HK-2 (cell line): ENCODE measurements at regions not wholly inside any gene's neighbourhood (a gene's known extent, or its start where the extent isn't known, plus 50 kb on each side); places are given as distances from the start of the nearest gene placed in this dataset.
"Not testable (repeated sequence)": the region's sequence is repeated elsewhere in the genome, so short reads cannot be mapped to it uniquely, and the experiment has no call there.

Experiments used
- DNase-seq: peaks from one replicate; pipeline ENCODE4 v3.0.0-alpha.2; 2018; ENCODE audit not compliant: unreplicated experiment

DNA sequence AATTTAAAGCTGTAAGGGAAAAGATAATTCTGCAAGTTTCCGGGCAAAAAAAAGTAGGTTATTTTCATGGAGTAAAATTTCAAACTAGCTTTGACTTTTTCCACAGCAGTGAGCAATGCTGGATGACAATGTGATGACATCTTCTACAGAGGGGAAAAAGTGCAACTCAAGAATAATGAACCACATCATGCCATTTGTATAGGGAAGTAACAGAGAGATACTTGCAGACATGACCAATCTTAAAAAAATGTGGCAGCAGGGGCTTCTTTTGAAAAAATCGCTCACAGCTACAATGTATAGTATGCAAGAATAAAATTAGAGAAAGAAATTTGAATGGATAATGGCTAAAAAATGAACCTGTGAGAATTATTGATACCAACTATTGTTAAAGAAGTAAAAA, 115.5 kb downstream of the DHRS2 start:
- no peak for DNase-seq

DNA sequence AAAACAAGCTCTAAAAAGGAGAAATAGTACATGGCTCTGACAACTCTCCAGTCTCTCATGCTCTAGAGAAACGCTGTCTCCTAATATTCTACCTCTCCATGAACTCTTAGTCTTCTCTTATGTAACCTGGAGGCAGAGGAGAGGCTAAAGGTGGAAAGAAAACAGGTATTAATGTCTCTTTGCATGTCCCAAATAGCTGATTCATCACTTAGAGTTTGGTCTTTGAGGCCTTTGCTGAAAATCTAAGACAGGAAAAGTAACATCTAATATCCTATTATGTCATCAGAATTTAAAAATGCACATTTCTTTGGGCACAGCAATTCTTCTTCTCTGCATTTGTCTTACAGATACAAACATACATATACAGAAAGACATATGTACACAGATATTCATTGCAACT, 127.2 kb downstream of the DHRS2 start:
- no peak for DNase-seq

DNA sequence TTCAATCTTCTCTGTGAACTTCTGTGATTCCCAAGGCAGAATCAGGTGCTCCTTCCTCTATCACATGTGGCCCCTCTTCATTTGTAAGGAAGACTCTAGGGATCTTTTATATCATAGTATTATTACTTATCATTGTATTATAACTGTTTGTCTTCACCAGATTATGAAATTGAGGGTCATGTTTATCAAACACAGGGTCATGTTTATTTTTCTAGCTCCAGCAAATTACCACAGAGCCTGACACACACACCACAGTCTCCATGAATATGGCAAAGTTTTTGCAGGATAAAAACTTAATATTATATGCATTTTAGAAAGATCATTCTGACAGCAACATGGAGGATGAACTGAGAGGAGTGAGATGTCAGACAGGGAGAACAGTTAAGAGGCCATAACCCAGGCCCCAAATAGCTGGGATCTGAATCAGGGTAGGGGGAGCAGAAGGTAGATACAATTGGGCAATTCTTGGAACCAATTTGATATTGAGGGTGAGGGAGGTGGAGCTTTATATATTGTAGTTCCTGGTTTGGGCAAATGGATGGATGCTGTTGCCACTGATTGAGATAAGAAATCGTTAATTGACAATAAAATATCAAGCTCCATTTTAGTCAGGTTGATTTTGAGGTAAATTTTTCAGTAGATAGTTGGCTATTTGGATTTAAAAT, 130.7 kb downstream of the DHRS2 start:
- DNase-seq, result no peak

DNA sequence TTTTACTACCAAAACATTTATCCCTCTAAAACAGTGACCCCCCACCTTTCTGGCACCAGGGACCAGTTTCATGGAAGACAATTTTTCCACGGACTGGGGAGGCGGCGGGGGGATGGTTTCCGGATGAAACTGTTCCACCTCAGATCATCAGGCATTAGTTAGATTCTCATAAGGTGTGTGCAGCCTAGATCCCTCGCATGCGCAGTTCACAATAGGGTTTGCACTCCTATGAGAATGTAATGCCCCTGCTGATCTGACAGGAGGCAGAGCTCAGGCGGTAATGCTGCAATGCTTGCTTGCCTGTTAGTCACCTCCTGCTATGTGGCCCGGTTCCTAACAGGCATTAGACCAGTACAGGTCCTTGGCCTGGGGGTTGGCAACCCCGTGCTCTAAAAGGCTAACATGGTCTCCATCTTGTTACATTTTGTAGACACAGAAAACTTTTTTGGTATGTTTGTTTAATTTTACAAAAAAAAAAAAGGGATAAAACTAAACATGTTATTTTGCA, 133.1 kb downstream of the DHRS2 start:
- not testable (repeated sequence) for DNase-seq

DNA sequence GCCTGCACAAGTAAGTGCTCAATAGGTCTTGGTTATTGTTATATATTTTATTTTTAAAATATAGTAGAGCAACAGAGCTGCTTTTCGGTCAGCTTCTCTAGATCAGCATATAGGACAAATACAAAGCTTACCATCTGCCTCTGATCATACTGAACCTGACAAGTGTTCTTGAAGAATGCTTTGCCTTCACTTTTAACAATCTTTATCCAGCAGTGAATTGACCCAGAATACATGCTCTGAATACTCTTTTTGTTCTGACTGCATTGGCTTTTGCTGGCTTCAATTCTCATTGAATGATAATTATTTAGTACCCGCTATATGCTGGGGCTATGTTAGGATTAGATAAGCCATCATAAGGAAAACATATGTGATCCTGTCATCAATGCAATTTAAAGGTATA, 137.8 kb downstream of the DHRS2 start:
- no peak for DNase-seq

DNA sequence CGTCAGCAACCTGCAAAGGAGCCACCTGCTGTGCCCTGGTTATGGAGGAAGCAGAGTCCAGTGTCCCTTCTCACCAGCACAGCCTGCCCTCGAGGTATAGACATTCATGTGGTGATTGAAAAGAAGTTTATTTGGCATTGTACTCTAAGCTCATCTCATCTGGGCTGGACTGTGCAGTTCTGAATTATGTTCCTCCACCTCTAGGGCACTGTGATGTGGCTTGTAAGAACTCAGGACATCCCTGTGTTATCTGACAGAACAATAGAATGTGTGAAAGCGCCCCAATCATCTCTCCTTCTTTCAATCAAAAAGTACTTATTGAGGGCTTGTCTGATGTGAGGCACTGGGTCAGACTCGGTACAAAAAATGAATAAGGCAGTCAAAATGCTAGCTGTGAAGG, 140.1 kb downstream of the DHRS2 start:
- DNase-seq, result no peak

DNA sequence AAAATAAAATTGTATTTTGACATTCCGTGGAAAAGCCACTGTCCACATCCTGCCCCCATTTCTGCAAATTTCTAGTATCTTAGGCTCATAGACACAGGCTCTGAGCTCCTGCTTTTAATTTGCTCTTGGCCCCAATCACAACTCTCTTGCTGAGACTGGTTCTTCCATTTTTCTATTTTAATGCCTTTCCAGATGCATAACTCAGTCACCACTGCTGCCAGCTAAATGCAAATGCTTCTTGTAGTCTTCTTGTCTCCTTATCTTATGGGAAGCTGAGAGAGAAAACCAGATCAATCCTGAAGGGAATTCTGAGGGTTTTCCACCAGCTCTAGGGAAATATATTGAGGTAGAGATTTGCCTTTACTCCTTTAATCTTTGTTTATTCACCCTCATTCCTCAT, 149.0 kb downstream of the DHRS2 start:
- DNase-seq, result no peak

DNA sequence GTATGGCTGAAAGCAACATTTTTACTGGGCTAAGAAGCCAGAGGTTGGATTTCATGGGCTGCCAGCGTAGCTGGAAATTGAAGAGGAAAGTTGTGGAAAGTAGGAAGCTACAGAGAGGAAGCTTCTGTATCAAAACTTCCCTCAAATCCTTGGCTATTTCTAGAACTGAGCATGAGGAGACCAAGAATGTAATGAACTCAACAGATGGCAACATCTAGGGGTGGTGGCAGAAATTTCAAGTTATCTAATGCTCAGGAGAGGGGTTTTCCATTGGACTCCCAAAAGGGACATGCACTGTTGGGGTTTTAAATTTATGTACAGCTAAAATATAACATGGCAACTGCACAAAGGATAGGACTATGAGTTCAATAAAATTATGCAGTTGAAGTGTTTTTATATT, 151.3 kb downstream of the DHRS2 start:
- no peak for DNase-seq

DNA sequence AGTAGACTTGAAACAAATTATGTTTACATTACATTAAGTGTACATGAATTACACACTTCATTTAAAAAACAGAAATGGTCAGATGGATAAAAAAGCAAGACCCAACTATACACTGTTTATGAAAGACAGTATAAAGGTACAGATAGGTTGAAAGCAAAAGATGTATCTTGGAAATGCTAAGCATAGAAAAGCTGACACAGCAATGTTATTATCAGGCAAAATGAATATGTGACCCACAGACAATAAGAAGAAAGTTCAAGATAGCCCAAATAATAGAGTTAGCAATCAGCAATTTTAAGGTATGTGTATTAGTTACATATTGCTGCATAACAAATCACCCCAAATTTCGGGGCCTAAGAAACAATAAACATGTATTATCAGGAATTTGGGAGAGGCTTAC, 153.5 kb downstream of the DHRS2 start:
- DNase-seq, result no peak

DNA sequence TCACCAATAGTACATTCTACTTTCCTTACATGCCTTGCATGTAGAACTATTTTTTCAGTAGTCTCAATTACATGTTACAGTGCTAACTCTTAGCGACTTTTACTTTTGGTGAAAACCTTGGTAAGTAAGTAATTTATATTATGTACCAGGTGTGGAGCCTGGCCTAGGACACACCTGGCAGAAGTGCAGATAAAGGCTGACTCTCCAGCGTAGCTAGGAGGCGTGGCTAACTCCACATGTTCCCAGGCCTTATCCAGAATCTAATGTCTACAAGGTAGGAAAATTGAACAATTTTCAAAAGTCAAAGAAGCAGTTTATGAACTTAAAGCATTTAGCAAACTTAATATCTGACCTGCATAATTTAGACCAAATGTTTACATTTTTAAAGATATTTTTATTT, 157.4 kb downstream of the DHRS2 start:
- no peak for DNase-seq

DNA sequence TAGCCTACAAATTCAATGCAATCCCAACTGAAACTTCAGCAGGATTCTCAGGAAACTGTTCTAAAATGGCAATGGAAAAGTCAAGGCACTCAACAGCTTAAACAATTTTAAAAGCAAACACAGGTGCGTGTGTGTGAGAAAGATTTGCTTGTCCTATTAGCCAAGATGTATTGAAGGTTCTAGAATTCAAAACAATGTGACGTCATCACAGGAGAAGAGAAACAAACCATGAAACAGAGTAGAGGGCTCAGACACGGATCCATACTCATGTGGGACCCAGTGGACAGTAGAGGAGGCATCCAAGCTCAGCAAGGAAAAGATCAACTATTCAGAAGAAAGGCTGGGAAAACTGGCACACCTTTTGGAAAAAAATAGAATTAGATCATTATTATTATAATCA, 152.8 kb upstream of the DHRS4 start:
- DNase-seq, result no peak

DNA sequence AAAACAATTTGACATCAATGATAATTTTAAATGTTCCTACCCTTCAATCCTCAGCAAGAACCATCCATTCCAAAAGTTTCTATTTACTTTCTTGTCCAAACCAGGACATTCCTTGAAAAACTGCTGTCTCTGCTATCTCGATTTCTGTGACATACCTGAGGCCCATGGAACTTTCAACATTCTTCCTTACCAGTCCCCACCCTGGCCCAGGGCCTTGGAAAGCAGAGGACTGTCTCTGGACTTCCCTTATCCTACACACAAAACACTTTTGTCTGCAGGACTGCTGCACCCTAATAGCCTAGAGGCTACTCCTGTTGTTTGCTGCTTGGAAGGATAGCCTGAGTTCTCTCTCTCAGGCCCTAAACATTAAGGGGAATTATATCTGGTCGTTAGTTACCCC, 151.8 kb upstream of the DHRS4 start:
- DNase-seq, result no peak

DNA sequence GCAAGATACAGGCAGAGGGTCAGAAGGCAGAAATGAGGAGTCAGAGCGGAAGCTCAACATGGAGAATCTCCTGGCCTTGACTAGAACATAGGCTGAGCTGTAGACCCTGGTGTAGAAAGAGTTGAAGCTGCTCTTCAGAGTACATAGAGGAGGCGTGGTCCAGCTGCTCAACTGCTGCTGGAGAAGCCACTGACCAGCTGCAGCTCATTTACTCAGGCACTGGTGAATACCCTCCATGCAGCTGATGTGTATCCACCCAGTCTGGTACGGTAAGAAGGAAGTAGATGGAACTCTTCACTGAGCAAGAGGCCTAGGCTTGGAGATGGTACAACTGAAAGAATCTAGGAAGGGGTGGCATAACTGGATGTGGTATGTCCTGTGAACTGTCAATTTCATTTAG, 148.8 kb upstream of the DHRS4 start:
- DNase-seq, result no peak

DNA sequence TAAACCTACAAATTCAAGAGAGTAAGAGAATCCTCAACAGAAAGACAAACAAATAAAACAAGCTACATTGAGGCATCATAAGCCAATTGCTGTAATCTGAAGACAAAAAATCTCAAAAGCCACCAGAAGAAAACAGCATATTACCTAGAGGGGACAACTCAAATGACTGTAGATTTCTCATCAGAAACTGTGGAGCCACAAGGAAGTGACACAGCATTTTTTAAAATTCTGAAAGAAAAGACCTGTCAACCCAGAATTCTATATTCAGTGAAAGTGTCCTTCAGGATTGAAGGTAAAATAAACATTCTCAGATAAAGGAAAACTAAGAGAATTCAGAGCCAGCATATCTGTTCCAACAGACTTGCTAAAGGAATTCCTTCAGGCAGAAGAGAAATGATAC, 147.8 kb upstream of the DHRS4 start:
- DNase-seq, result no peak

DNA sequence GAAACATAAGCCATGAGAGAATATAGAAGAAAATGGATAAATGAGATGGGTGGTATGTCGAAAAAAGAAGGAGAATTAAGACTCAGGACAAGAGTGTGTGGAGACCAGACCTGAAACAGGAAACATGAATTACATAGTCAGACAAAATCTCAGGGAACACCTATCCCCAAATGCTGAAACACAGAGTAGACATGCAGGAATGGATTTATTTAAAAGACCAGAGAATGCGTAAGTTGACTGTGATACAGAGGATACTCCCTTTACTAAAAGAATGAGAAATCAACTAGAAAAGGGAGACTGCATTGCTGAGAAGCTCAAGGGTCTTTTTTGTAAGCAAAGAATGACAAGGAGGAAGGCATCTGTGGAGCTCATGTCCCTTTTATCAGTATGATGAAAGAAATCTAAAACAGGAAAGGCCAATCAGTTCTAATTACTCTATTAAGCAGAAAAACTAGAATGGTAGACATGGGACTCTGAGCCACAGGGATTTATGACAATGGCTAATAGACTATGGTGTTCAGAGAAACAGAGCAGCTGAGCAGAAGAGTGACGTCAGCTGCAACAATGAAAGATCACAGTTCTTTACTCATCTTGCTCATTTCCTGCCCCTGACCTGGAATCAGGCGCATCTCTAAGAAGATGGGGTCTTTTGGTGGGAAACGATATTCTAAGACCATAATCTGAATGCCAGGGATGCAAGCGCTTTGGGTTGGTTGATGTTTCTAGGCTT, 138.9 kb upstream of the DHRS4 start:
- no peak for DNase-seq

DNA sequence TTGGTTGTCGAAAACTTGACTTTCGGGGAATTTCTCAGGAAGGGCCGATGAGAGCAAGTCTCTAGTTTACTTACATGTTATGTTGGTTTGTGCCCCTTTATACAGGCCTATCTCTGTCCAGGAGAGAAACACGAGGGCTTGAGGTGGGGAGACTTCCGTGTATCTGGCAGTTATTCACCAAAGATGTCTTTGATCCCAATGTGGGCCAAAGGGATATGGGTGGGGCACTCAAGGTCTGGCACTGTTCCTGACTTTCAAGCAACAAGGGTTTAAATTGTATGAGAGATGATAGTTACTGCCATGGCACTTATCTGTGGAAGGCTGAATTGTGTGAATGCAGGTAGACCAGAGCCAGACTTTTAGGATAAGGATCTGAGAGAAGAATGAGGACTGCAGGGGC, 137.2 kb upstream of the DHRS4 start:
- no peak for DNase-seq

DNA sequence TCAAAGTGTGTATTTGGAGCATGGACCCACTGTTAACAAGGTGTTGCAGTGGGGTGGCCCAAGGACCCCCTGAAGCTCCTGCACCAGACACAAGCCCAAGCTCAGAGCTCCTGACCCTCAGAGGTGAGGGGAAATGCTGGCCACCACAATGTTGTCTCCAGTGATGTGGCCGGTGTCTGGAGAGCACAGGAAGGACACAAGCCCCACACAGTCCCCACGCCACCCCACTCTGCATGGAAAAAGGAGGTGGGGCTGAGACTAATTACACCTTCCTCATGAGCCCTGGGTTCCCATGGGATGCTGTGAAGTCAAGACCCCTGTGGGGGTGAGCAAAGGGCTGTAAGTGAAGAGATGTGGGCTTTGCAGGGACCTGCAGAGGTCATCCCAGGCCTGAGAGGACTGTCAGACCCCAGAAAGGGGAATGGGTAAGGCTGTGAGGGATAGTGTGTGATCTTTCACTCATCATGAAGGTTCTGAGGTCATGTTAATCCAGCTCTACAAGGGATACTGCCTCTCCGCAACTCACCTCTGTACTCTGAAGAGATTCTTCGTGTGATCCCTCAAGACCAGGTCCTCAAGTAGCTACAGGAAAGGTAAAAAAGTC, 136.3 kb upstream of the DHRS4 start:
- no peak for DNase-seq

DNA sequence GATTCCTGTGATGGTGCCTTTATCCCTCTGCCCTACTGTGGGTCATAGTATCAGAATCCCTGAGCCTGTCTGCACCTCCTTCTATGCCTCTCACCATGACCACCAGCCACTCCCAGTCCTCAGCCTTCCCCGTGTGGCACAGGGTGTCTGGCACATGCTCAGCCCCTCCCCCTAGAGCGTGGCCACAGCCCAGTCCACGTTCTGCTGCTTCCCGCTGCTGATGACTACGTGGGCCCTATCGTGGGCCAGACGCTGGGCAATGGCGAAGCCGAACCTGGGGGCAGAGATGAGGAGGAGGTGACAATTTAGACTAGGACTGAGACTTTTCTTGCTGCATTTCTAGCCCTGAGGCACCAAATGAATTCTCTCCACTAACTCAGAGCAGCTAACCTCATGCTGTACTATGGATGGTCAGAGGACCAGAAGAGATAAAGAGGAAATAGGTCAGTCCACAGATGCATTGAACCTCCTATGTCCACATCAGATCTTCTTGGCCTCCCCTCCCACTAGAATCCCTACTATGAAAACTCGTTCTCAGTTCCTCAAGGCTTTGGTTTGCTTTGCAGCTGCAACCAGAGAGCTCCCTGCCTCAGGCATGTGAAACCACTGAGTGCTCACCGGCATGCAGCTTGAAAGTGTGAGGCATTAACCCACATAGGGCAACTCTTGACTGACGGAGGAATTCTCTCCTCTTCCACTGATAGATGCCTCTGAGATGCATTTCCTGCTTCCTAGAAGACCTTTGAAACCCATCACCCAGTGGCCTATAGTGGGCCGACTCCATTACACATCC, 126.3 kb upstream of the DHRS4 start:
- DNase-seq, result peak; percentile 4

DNA sequence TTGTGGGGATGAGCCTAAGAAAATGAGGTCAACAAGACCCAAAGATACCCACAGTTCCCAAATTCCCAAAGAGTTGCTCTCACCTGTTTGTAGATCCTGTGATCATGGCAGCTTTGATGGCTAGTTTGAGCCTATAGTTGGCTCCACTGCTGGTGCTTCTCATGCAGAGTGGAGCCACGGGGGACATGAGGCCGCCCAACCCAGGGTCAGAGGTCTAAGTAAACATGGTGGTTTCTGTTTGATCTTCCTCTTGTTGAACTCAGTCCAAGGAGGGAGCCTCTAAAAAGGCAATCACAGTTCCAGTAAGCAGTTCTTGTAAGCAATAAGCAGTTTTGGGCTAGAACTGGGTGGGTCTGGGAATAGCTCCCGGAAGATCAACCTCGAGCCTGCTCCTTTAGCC, 125.6 kb upstream of the DHRS4 start:
- DNase-seq, result no peak

DNA sequence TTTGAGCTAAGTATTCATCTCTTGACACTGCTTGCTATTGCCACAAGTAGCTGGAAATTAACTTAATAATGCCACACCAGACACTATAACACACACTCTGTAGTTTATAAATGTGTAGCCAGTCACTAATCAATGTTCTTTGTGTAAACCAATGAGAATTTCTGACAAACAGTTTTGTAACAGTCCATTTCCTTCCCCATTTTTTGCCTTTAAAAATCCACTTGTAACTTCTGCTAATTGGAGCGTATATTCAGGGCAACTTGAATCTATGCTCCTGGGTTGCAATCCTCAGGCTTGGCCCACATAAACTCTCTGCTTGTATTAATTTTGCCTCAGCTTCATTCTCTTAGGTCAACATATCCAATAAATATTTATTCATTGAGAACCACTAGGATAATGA, 125.0 kb upstream of the DHRS4 start:
- no peak for DNase-seq

DNA sequence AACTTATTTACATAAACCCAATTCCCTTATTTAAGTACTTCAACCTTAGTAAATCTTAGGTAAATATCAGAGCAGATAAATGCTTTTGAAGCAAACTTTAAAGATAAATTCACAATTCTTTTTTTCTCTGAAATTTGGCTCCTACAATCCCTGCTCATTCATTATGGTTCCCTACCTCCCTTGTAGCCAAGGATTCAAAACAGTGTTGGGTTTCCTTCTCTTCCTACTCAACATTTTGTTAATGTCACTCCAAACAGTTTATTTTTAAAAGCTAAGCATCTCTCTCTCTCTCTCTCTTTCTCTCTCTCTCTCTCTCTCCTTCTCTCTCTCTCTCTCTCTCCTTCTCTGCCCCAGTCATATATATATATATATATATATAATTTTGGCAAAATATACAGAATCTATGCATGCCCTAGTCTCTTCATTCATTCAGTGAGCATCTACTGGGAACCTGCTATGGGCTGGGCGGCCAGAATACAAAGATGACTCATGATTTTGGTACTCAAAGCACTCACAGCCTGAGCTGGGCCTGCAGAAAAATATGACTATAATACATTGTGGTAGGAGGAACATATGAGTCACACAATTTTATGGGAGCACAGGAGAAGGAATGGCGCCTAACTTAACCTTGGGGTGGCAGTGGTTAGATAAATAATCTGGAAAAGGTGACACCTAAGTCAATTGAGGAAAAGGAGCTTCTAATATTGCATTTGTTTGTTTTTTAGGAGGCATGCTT, 123.7 kb upstream of the DHRS4 start:
- DNase-seq, result peak; percentile 44

DNA sequence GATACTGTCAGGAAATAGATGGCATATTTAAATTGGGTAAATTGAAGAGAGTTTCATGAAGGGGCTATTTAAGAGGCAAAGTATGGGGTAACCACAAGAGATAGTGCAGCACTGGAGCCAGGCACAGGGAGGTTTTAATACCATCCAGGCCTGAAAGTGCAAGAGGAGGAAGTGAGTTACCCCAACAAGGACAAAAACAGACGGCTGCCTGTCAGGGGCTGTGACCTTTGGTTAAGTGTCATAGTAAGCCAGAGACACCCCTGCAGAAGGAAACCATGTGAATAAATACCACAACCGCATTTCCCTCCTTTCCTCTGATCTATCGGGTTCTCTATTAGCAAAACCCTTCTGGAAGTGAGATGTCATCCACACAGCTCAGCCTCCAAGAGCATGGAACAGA, 122.0 kb upstream of the DHRS4 start:
- DNase-seq, result no peak
